ENCODE measurements at regions not wholly inside any gene's neighbourhood (a gene's known extent, or its start where the extent isn't known, plus 50 kb on each side); places are given as distances from the start of the nearest gene placed in this dataset.

GRCh38 chr15:70314688-70315087 is 217.0 kb upstream of the TLE3 start:
- H3K23ac ChIP-seq (ENCODE audit: low read depth, low read length): no peak overlapping the region
- H3K9me1 ChIP-seq (ENCODE audit: insufficient read depth, low read length): no peaks in the 10 kb centered on the region
- H3K79me1 ChIP-seq (ENCODE audit: low read depth in 1 of 2, low read length in 2 of 2): no peaks in the 10 kb centered on the region
- no peak overlapping the region for H3K56ac ChIP-seq (ENCODE audit: extremely low read depth, insufficient read depth, low read length)
- H4K20me1 ChIP-seq (ENCODE audit: insufficient read depth, low read length): no peaks in the 10 kb centered on the region
- dilution Hi-C loops (cut with HindIII; ENCODE audit: low sequenced_read_pairs, unreplicated experiment) (no loop called here), in situ Hi-C loops (cut with MboI; ENCODE audit: low sequenced_read_pairs) (no loop called here), intact Hi-C loops (cut with micrococcal nuclease) (no loop called here)
- ATAC-seq (ENCODE audit: low read depth) (no peak), DNase-seq (no peak)
- H2AK9ac ChIP-seq (replicated peaks; ENCODE audit: low read depth, low read length, poor library complexity): no peak overlapping the region
- H3K9ac ChIP-seq (ENCODE audit: low read depth, low read length): no peak overlapping the region
- H3K4me2 ChIP-seq (ENCODE audit: low read depth, low read length): no peak overlapping the region
- POLR2A ChIA-PET (ENCODE audit: unreplicated experiment): no interaction called here
- no TSS peak for BruUV-seq (replicated peaks)
- H4K91ac ChIP-seq (ENCODE audit: insufficient read depth, low read depth, low read length): no peak overlapping the region
- H4K8ac ChIP-seq (ENCODE audit: low read depth in 2 of 2, low read length in 2 of 2): no peak overlapping the region
- H2BK5ac ChIP-seq (ENCODE audit: low read depth, low read length, poor library complexity, severe bottlenecking): no peak overlapping the region
- no peak overlapping the region for H3K4me3 ChIP-seq (ENCODE audit: insufficient read depth, low read depth, low read length)
- no peak overlapping the region for H3K4ac ChIP-seq (ENCODE audit: low read depth, low read length)
- 100% methylated on average over 1 of the region's 3 CpGs; no CpG with 5 or more reads in 1 of the 2 experiments for WGBS, 2 experiments (ENCODE audit: extremely low coverage in 2 of 2, insufficient read length in 1 of 2)
- H3K18ac ChIP-seq (ENCODE audit: low read depth, low read length): no peak overlapping the region
- no peaks in the 10 kb centered on the region for H3K36me3 ChIP-seq (ENCODE audit: control insufficient read depth, insufficient read depth, low read length)
- H2BK15ac ChIP-seq (ENCODE audit: low read depth, low read length): no peak overlapping the region
- no peak overlapping the region for H4K5ac ChIP-seq (ENCODE audit: low read depth, low read length)
- CTCF ChIA-PET: no interaction called here
- H3K27me3 ChIP-seq (ENCODE audit: control insufficient read depth, insufficient read depth, low read length): peaks cover 38% of the 10 kb centered on the region
- no peak overlapping the region for H2BK20ac ChIP-seq (ENCODE audit: low read depth, low read length)
- H3K27ac ChIP-seq (ENCODE audit: insufficient read depth, low read length): no peak overlapping the region
- no peak for TF ChIP-seq ELK1 (IDR thresholded peaks at IDR 0.05; ENCODE audit: borderline replicate concordance, low read depth, low read length)
- no peak for TF ChIP-seq MAZ (IDR thresholded peaks at IDR 0.05; ENCODE audit: borderline replicate concordance, low read depth, low read length)
- peaks cover 7% of the 10 kb centered on the region; the same call in 1 of the 2 replicates for H3K4me1 ChIP-seq (ENCODE audit: control insufficient read depth, insufficient read depth, low read length)
- H2AK5ac ChIP-seq (ENCODE audit: low read depth, low read length): no peak overlapping the region
- H3K9me3 ChIP-seq (ENCODE audit: control insufficient read depth, insufficient read depth, low read length): no peaks in the 10 kb centered on the region
- no peak overlapping the region for H2AFZ ChIP-seq (replicated peaks; ENCODE audit: low read length, poor library complexity)
- H2BK120ac ChIP-seq (ENCODE audit: low read depth, low read length): no peak overlapping the region
- H3K14ac ChIP-seq (replicated peaks; ENCODE audit: low read depth, low read length): no peak overlapping the region
